ENCODE measurements at regions not wholly inside any gene's neighbourhood (a gene's known extent, or its start where the extent isn't known, plus 50 kb on each side); places are given as distances from the start of the nearest gene placed in this dataset.
A peak's percentile ranks its signal among the peaks of the same experiment; 100 is the strongest.

- H3K27me3 ChIP-seq (replicated peaks in 1 of 4; ENCODE audit: control insufficient read depth in 3 of 4, extremely low read depth in 1 of 4, insufficient read depth in 3 of 4, low read length in 3 of 4) = no peaks in the 10 kb centered on the region
- H4K91ac ChIP-seq (replicated peaks; ENCODE audit: insufficient read length, low read length) = no peak overlapping the region
- H2BK120ac ChIP-seq (replicated peaks; ENCODE audit: low read depth, low read length) = no peak overlapping the region
- no peak overlapping the region for H3K27ac ChIP-seq (ENCODE audit: low read depth, low read length)
- no peak overlapping the region for H4K8ac ChIP-seq (ENCODE audit: extremely low read depth, insufficient read depth, low read length)
- H2BK12ac ChIP-seq (ENCODE audit: low read depth, low read length) = peak overlapping the region; percentile 27; the same call in 1 of the 2 replicates
- ChIA-PET CTCF (ENCODE audit: partially characterized antibody) (no interaction called here), POLR2A (ENCODE audit: partially characterized antibody) (no interaction called here)
- no peaks in the 10 kb centered on the region; a peak in 1 of 4 replicates for H3K9me3 ChIP-seq (ENCODE audit: insufficient read depth in 2 of 2, low read depth in 1 of 2, low read length in 1 of 2)
- H3K56ac ChIP-seq (replicated peaks; ENCODE audit: insufficient read length, low read depth, low read length) = no peak overlapping the region
- H2AK5ac ChIP-seq (ENCODE audit: low read depth, low read length) = no peak overlapping the region
- WGBS, 2 experiments (ENCODE audit: extremely low coverage in 1 of 2, insufficient coverage in 1 of 2, insufficient read length in 1 of 2, insufficient replicate concordance in 2 of 2, low coverage in 1 of 2, low lambda C conversion rate in 2 of 2, missing lambda C conversion rate in 1 of 2) = 89% methylated on average over 12 of the region's 12 CpGs; no CpG with 5 or more reads in 1 of the 2 experiments
- no peaks in the 10 kb centered on the region for H3K36me3 ChIP-seq (ENCODE audit: control insufficient read depth in 2 of 4, insufficient read depth in 4 of 4, low read length in 3 of 4)
- H3K79me2 ChIP-seq (ENCODE audit: control insufficient read depth in 1 of 2, insufficient read depth in 2 of 2, low read length in 2 of 2) = no peaks in the 10 kb centered on the region
- no peak overlapping the region for H3K4me3 ChIP-seq (ENCODE audit: extremely low read depth in 1 of 4, insufficient read depth in 2 of 4, low read depth in 3 of 4, low read length in 4 of 4)
- no peak overlapping the region for H4K5ac ChIP-seq (ENCODE audit: insufficient read length, low read depth, low read length)
- TF ChIP-seq ATF2 (IDR thresholded peaks at IDR 0.05; ENCODE audit: low read length) (no peak), ASH2L (IDR thresholded peaks at IDR 0.05; ENCODE audit: low read length) (no peak), GABPA (IDR thresholded peaks at IDR 0.05; ENCODE audit: borderline replicate concordance, insufficient read depth, low read length) (no peak)
- DNase-seq (ENCODE audit: low read depth in 1 of 2, low spot score in 2 of 2) (no peak), FAIRE-seq (no peak)
- H2AFZ ChIP-seq (ENCODE audit: low read length) = no peak overlapping the region
- H2BK15ac ChIP-seq (ENCODE audit: low read length) = no peak overlapping the region
- H4K20me1 ChIP-seq (replicated peaks in 1 of 2; ENCODE audit: control insufficient read depth in 1 of 2, insufficient read depth in 2 of 2, low read length in 2 of 2) = no peaks in the 10 kb centered on the region
- H3K18ac ChIP-seq (ENCODE audit: extremely low read depth, low read length) = no peak overlapping the region
- H2BK20ac ChIP-seq (ENCODE audit: low read length) = 0 out of 2 replicates have a peak overlapping the region, but pooled peaks have one; percentile 80
- H3K4me1 ChIP-seq (replicated peaks in 1 of 4; ENCODE audit: control insufficient read depth in 3 of 4, insufficient read depth in 4 of 4, low read length in 3 of 4) = no peaks in the 10 kb centered on the region
- H3K4ac ChIP-seq (replicated peaks; ENCODE audit: insufficient read length, low read depth, low read length) = no peak overlapping the region
- H3K79me1 ChIP-seq (ENCODE audit: low read depth, low read length) = no peaks in the 10 kb centered on the region
- H3K23ac ChIP-seq (ENCODE audit: insufficient read length) = no peak overlapping the region
- H3K14ac ChIP-seq (ENCODE audit: insufficient read length) = no peak overlapping the region
- no peak overlapping the region for H3K4me2 ChIP-seq (ENCODE audit: insufficient read depth in 1 of 2, low read depth in 2 of 2, low read length in 2 of 2)
- no peak overlapping the region for H3K9ac ChIP-seq (replicated peaks in 1 of 4; ENCODE audit: extremely low read depth in 1 of 4, low read depth in 3 of 4, low read length in 3 of 4)
- no peaks in the 10 kb centered on the region for H3K23me2 ChIP-seq (ENCODE audit: low read depth, low read length)
- no peak overlapping the region for H2BK5ac ChIP-seq (ENCODE audit: low read depth, low read length)
Observed at GRCh38 chrX:470686-471085, 84.0 kb upstream of the PPP2R3B start.
